Ectodermal cell (in vitro differentiated cells): ENCODE measurements at regions not wholly inside any gene's neighbourhood (a gene's known extent, or its start where the extent isn't known, plus 50 kb on each side); places are given as distances from the start of the nearest gene placed in this dataset.

Experiments
- H3K27ac ChIP-seq: 2 replicates; pipeline ENCODE4 v1.7.0; 2013; ENCODE audit warnings: mild to moderate bottlenecking, low read depth, low read length; ENCODE audit not compliant: insufficient read depth, poor library complexity, severe bottlenecking
- H3K27me3 ChIP-seq: 2 replicates; pipeline ENCODE4 v1.7.0; 2013; ENCODE audit warnings: mild to moderate bottlenecking, low read length; ENCODE audit not compliant: insufficient read depth, control insufficient read depth, poor library complexity, severe bottlenecking
- H3K36me3 ChIP-seq: one replicate; pipeline ENCODE4 v1.7.0; 2013; ENCODE audit warnings: low read length; ENCODE audit not compliant: control insufficient read depth, insufficient read depth
- H3K4me1 ChIP-seq: one replicate; pipeline ENCODE4 v1.7.0; 2013; ENCODE audit warnings: low read length; ENCODE audit not compliant: control insufficient read depth, insufficient read depth
- H3K4me3 ChIP-seq: 2 replicates; pipeline ENCODE4 v1.7.0; 2013; ENCODE audit warnings: low read depth, low read length, control low read depth; ENCODE audit not compliant: insufficient read depth
- H3K9me3 ChIP-seq: 2 replicates; pipeline ENCODE4 v1.7.0; 2013; ENCODE audit warnings: mild to moderate bottlenecking, low read length, moderate library complexity; ENCODE audit not compliant: control insufficient read depth
- WGBS, 2 experiments: methylation state at CpG; one replicate each; pipeline ENCODE4 v1.1.7; 2013; ENCODE audit warnings: missing lambda C conversion rate in 2 of 2; 5-methylcytosine and 5-hydroxymethylcytosine counted together

- Histone ChIP-seq H3K27ac (no peak overlapping the region), H3K4me1 (no peaks in the 10 kb centered on the region), H3K9me3 (no peaks in the 10 kb centered on the region), H3K27me3 (no peaks in the 10 kb centered on the region), H3K36me3 (no peaks in the 10 kb centered on the region), H3K4me3 (no peak overlapping the region)
- WGBS, 2 experiments, result 94% methylated on average over 6 of the region's 6 CpGs
Measured at GRCh38 chr13:22110368-22110767, 439.5 kb downstream of the FGF9 start.

DNA sequence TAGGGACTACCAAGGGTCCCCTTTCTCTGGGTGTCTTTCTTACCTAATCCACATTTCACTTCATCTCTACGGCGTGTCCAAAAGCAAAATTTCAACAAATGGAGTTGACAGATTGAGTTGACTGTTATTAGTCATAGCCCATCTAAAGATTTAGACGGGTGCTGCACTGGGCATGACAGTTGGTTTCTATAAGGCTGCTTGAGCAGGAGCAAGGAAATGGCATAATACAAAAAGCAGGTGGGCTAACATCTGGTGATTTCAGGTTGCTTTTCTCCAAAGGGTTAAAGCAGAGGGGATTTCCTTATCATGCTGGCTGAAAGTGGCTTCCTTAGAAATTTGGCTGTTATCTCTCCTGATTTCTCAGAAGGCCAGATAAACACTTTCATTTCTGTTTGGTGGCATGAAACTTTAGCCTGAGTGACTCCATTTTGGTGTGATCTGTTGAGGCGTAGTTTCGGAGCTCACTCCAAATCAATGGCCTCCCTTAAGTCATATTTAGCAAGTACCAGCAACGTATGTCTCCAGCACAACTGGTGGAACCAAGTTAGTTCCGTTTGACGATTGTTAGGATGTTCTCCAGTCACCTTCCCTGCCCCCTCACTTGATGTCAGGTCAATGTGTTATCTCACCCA is 440.4 kb downstream of the FGF9 start:
- Histone ChIP-seq H3K4me1 (no peaks in the 10 kb centered on the region), H3K27ac (no peak overlapping the region), H3K4me3 (no peak overlapping the region), H3K36me3 (no peaks in the 10 kb centered on the region), H3K9me3 (no peaks in the 10 kb centered on the region), H3K27me3 (no peaks in the 10 kb centered on the region)
- WGBS, 2 experiments, result 93 to 95% methylated on average over 8 of the region's 8 CpGs

GRCh38 chr13:22111961-22112360 is 441.1 kb downstream of the FGF9 start:
- 96% methylated on average over 11 of the region's 11 CpGs for WGBS, 2 experiments
- no peaks in the 10 kb centered on the region for H3K27me3 ChIP-seq
- H3K4me1 ChIP-seq, result no peaks in the 10 kb centered on the region
- H3K4me3 ChIP-seq, result no peak overlapping the region
- H3K36me3 ChIP-seq, result no peaks in the 10 kb centered on the region
- no peak overlapping the region for H3K27ac ChIP-seq
- no peaks in the 10 kb centered on the region for H3K9me3 ChIP-seq

DNA sequence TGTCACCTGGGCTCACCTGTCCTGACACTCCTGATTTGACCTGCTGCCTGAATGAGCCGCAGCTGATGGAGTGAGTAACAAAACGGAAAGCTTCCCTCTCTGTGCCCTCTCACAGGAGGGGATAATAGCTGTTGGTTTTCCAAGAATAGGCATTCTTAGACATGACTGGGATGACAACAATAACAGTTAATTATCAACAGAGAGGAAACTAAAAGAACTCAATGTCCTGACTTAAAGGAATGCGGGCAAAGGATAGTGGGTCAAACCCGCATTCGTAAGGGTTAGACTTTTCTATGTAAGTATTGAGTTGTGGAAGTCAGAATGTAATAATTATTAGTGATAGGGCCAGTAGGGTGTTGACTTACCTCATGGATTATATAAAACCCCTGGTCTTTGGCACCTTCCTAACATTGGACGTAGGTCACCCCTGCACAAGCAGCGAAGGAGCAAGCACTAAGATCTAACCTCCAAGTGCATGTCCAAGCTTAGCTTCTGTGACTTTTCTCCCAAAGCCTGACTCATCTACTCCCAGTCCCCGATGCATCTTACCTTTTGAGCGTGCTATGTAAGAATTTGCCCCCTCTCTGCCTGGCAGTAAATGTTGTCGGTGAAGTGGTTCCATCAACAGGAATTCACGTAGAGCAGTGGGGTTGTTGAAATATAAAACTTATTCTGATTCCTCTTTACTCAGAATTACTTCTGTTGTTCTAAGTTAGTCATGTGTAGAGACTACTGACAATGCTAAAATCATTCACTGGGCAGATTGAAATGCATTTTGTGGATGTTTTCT is 442.3 kb downstream of the FGF9 start:
- H3K27ac ChIP-seq, result no peak overlapping the region
- H3K27me3 ChIP-seq, result no peaks in the 10 kb centered on the region
- WGBS, 2 experiments, result 88 to 92% methylated on average over 9 to 11 of the region's 11 CpGs
- H3K4me3 ChIP-seq, result no peak overlapping the region
- no peaks in the 10 kb centered on the region for H3K36me3 ChIP-seq
- H3K4me1 ChIP-seq, result no peaks in the 10 kb centered on the region
- no peaks in the 10 kb centered on the region for H3K9me3 ChIP-seq

DNA sequence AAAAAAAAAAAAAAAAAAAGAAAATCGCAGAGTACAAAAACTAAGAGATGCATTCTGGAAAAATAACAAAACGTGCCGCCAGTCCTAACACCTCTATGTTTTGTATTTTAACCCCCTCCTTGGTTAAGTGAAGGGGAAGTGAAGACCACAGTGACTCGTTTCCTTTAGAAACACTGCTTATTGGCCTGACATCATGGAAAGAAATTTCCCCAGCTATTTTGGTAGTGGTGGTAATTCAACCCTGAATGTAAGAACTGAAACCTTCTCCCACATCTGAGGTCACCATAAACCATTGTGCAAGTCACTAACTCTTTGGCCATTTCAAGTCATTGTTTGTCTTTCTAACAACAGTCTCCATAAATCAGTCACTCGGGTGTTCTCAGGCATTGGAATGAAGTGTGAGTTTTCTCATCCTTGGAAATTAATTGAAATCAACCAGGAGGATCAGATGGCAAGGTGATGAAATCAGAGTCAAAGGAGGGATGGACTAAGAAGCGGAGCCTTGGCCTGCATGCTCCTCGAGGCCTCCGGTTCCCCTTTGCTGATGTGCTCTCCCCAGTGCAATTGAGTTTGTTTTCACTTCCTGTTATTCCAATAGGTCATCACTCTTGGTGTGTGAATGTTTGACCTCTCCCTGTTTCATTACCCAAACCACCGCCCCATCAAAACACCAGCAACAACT is 443.9 kb downstream of the FGF9 start:
- Histone ChIP-seq H3K36me3 (no peaks in the 10 kb centered on the region), H3K27me3 (no peaks in the 10 kb centered on the region), H3K4me3 (no peak overlapping the region), H3K4me1 (no peaks in the 10 kb centered on the region), H3K27ac (no peak overlapping the region), H3K9me3 (no peaks in the 10 kb centered on the region)
- WGBS, 2 experiments, result 96 to 100% methylated on average over 4 to 9 of the region's 9 CpGs

DNA sequence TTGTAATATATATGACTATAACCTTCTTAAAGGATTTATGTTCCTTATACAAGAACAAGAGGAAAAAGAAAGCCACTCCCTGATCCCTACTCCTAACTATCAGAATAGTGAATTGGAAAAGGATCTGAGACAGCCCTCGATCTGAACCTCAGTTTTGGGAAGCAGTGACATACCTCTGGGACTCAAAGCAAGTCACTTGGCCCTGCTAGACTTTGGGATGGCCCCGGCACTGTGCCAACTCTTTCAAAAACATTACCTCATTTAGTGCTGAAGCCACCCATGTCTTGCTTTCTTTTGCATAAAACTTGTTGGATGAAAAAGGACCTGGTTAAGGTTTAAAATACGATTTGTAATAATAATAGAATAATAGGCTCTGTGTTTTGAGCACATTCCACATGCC is 447.3 kb downstream of the FGF9 start:
- Histone ChIP-seq H3K27ac (no peak overlapping the region), H3K36me3 (no peaks in the 10 kb centered on the region), H3K4me1 (no peaks in the 10 kb centered on the region), H3K27me3 (no peaks in the 10 kb centered on the region), H3K9me3 (no peaks in the 10 kb centered on the region), H3K4me3 (no peak overlapping the region)
- WGBS, 2 experiments, result 88% methylated on average over 3 of the region's 3 CpGs

DNA sequence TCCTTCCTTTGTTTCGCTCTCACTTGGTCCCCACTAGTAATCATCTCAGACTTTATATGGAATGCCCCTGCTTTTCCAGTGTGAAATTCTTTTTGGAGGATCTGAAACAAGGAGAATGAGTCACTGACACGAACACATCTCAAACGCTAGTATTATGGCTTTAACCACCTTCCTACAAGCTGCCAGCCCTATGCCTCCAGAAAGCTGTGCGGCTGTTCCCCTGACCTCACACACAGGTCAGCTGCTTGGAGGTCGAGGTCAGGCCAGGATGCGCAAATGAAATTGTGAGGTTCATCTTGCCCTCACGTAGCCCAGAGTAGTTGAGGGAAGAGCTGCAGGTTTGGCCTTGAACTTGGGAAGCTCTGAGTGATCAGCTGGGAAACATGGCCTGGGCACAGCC is 449.8 kb downstream of the FGF9 start:
- H3K4me1 ChIP-seq, result no peaks in the 10 kb centered on the region
- no peak overlapping the region for H3K27ac ChIP-seq
- no peaks in the 10 kb centered on the region for H3K9me3 ChIP-seq
- no peaks in the 10 kb centered on the region for H3K36me3 ChIP-seq
- 93 to 95% methylated on average over 7 of the region's 7 CpGs for WGBS, 2 experiments
- no peaks in the 10 kb centered on the region for H3K27me3 ChIP-seq
- H3K4me3 ChIP-seq, result no peak overlapping the region

- no peak overlapping the region for H3K27ac ChIP-seq
- H3K36me3 ChIP-seq, result no peaks in the 10 kb centered on the region
- H3K27me3 ChIP-seq, result no peaks in the 10 kb centered on the region
- WGBS, 2 experiments, result 81 to 82% methylated on average over 10 of the region's 10 CpGs
- H3K9me3 ChIP-seq, result no peaks in the 10 kb centered on the region
- H3K4me1 ChIP-seq, result no peaks in the 10 kb centered on the region
- no peak overlapping the region for H3K4me3 ChIP-seq
Measured at GRCh38 chr13:22121146-22121739, 450.4 kb downstream of the FGF9 start.

GRCh38 chr13:22126433-22127021 is 455.7 kb downstream of the FGF9 start:
- 0% methylated on average over 1 of the region's 2 CpGs for WGBS, 2 experiments
- Histone ChIP-seq H3K27me3 (no peaks in the 10 kb centered on the region), H3K27ac (no peak overlapping the region), H3K4me1 (no peaks in the 10 kb centered on the region), H3K4me3 (no peak overlapping the region), H3K9me3 (no peaks in the 10 kb centered on the region), H3K36me3 (no peaks in the 10 kb centered on the region)
